ENCODE measurements at regions not wholly inside any gene's neighbourhood (a gene's known extent, or its start where the extent isn't known, plus 50 kb on each side); places are given as distances from the start of the nearest gene placed in this dataset.

GRCh38 chrY:7942711-7943110 is 1031.2 kb upstream of the AMELY start:
- Histone ChIP-seq H3K36me3 (ENCODE audit: control insufficient read depth, insufficient read depth, low read length) (no peaks in the 10 kb centered on the region), H3K27ac (ENCODE audit: low read depth, low read length) (no peak overlapping the region), H3K9me3 (ENCODE audit: control insufficient read depth, low read length) (no peaks in the 10 kb centered on the region), H3K4me1 (ENCODE audit: control insufficient read depth, insufficient read depth, low read length) (no peaks in the 10 kb centered on the region), H3K9ac (ENCODE audit: extremely low read depth, low read length, poor library complexity, severe bottlenecking) (no peak overlapping the region), H3K4me3 (ENCODE audit: low read length) (no peak overlapping the region), H3K27me3 (ENCODE audit: control insufficient read depth, insufficient read depth, low read length, poor library complexity, severe bottlenecking) (no peaks in the 10 kb centered on the region)
- Mint-ChIP-seq H3K4me1 (no peaks in the 10 kb centered on the region), H3K36me3 (ENCODE audit: low read depth) (no peaks in the 10 kb centered on the region), H3K4me3 (no peak overlapping the region), H3K27me3 (ENCODE audit: insufficient read depth) (no peaks in the 10 kb centered on the region), H3K27ac (no peak overlapping the region), H3K9me3 (no peaks in the 10 kb centered on the region)
- 87% methylated on average over 3 of the region's 3 CpGs; no CpG with 5 or more reads in 1 of the 2 experiments for WGBS, 2 experiments (ENCODE audit: insufficient coverage in 1 of 2, insufficient read length in 1 of 2)
- TF ChIP-seq CTCF (conservative IDR thresholded peaks at IDR 0.05), result no peak
- no peak for DNase-seq

GRCh38 chrY:7941856-7942255 is 1030.3 kb upstream of the AMELY start:
- DNase-seq, result no peak
- Mint-ChIP-seq H3K36me3 (ENCODE audit: low read depth) (no peaks in the 10 kb centered on the region), H3K4me1 (no peaks in the 10 kb centered on the region), H3K27me3 (ENCODE audit: insufficient read depth) (no peaks in the 10 kb centered on the region), H3K9me3 (no peaks in the 10 kb centered on the region), H3K27ac (no peak overlapping the region), H3K4me3 (no peak overlapping the region)
- H3K27me3 ChIP-seq (ENCODE audit: control insufficient read depth, insufficient read depth, low read length, poor library complexity, severe bottlenecking), result no peaks in the 10 kb centered on the region
- no peak for TF ChIP-seq CTCF (conservative IDR thresholded peaks at IDR 0.05)
- WGBS, 2 experiments (ENCODE audit: insufficient coverage in 1 of 2, insufficient read length in 1 of 2), result 93% methylated on average over 2 of the region's 3 CpGs; no CpG with 5 or more reads in 1 of the 2 experiments
- H3K4me3 ChIP-seq (ENCODE audit: low read length), result no peak overlapping the region
- no peak overlapping the region for H3K9ac ChIP-seq (ENCODE audit: extremely low read depth, low read length, poor library complexity, severe bottlenecking)
- no peaks in the 10 kb centered on the region for H3K9me3 ChIP-seq (ENCODE audit: control insufficient read depth, low read length)
- H3K36me3 ChIP-seq (ENCODE audit: control insufficient read depth, insufficient read depth, low read length), result no peaks in the 10 kb centered on the region
- H3K27ac ChIP-seq (ENCODE audit: low read depth, low read length), result no peak overlapping the region
- no peaks in the 10 kb centered on the region for H3K4me1 ChIP-seq (ENCODE audit: control insufficient read depth, insufficient read depth, low read length)

GRCh38 chrY:7938982-7939718 is 1027.6 kb upstream of the AMELY start:
- 100% methylated on average over 1 of the region's 2 CpGs for WGBS, 2 experiments (ENCODE audit: insufficient coverage in 1 of 2, insufficient read length in 1 of 2)
- no peaks in the 10 kb centered on the region for H3K36me3 Mint-ChIP-seq (ENCODE audit: low read depth)
- no peaks in the 10 kb centered on the region for H3K27me3 ChIP-seq (ENCODE audit: control insufficient read depth, insufficient read depth, low read length, poor library complexity, severe bottlenecking)
- no peak for TF ChIP-seq CTCF (conservative IDR thresholded peaks at IDR 0.05)
- DNase-seq, result no peak
- no peaks in the 10 kb centered on the region for H3K4me1 Mint-ChIP-seq
- H3K9me3 ChIP-seq (ENCODE audit: control insufficient read depth, low read length), result no peaks in the 10 kb centered on the region
- H3K4me1 ChIP-seq (ENCODE audit: control insufficient read depth, insufficient read depth, low read length), result no peaks in the 10 kb centered on the region
- no peaks in the 10 kb centered on the region for H3K27me3 Mint-ChIP-seq (ENCODE audit: insufficient read depth)
- H3K9ac ChIP-seq (ENCODE audit: extremely low read depth, low read length, poor library complexity, severe bottlenecking), result no peak overlapping the region
- no peaks in the 10 kb centered on the region for H3K9me3 Mint-ChIP-seq
- no peak overlapping the region for H3K27ac ChIP-seq (ENCODE audit: low read depth, low read length)
- H3K36me3 ChIP-seq (ENCODE audit: control insufficient read depth, insufficient read depth, low read length), result no peaks in the 10 kb centered on the region
- H3K4me3 ChIP-seq (ENCODE audit: low read length), result no peak overlapping the region
- no peak overlapping the region for H3K4me3 Mint-ChIP-seq
- no peak overlapping the region for H3K27ac Mint-ChIP-seq
